Stimulated activated CD4-positive, alpha-beta T cell treated with anti-CD3 and anti-CD28 coated beads, Interleukin-1b, Interleukin-23, amount 100 ng/mL, for 1 hour (primary cell): ENCODE measurements at regions not wholly inside any gene's neighbourhood (a gene's known extent, or its start where the extent isn't known, plus 50 kb on each side); places are given as distances from the start of the nearest gene placed in this dataset.

Source experiments
- DNase-seq, 2 donors: peaks; one replicate each; pipeline ENCODE4 v3.0.0-alpha.2; 2020; ENCODE audit warnings: low read depth in 2 of 2

DNA sequence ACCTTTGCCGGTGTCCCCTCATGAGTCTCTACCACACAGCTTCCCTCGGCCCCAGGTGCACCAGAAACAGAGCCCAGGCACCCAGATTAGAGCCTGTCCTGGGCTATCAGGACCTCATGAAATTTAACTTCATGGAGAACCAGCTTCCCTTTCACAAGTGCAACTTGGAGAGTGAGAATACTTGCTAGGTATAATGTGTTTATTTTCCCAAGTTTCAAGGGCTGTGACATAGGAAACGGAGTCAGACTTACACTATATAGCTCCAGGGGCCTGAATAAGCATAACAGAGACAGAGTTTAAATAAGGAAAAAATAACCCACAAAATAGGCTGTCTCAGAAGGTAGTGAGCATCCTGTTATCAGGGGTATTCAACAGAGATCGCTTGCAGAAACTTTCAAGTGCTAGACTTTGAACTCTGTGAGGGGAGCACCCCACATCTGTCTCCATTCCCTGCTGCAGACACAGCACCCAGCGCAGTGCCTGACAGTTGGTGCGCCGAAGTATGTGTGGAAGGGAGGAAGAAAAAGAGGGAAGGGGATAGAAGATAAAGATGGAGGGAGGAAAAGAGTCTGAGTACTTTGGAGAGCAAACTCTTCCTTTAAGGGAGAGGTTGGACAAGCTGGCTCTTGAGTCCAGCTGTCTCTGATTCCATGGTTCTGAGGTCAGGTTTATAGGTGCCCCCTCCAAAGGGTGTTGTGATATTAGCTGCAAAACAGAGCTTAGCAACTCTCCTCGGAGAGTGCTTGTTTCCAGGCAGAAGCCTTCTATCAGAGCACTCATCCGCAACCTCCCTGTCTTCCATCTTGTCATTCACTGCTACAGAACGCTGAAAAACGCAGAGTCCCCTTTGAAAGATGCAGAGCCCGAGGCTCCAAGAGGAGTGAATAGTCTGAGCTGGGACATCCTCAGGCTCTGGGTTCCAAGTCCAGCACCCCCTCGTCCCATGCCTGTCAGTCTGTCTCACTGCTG, 84.8 kb downstream of the CPN2 start:
- DNase-seq: no peak

DNA sequence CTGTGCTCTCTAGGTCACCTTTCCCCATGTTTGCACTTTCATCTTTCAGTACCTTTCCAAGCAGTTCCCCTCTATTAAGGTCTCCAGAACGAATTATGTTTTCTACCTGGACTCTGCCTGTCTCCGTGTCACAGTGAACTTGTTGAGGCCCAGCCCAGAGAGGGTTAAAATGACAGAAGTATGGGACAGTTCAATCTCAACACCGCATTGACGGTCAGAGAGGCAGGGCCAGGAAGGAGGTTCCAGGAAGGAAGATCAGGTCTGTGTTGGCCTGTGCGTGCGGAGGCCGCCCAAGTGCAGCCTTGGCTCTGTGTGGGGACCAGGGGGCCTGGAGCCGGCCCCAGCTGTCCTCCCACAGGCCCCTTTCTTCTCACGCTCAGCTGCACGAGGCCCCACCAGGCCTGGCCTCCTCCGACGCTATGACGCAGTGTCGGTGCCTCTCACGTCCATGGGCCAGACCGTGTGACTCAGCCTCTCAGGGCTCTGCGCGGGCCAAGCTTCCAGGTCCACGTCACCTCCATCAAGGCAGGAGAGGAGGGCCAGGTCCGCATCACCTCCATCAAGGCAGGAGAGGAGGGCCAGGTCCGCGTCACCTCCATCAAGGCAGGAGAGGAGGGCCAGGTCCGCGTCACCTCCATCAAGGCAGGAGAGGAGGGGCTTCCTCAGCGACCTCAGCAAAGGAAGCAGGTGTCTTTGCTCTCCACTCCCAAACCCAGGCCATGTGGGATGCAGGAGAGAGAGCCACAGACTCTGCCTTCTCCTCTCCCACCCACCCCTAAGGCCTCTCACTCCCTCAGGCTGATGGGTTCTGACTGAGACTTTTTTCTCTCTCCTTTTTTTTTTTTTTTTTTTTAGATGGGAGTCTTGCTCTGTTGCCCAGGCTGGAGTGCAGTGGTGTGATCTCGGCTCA, 83.1 kb downstream of the CPN2 start:
- DNase-seq: no peak

DNA sequence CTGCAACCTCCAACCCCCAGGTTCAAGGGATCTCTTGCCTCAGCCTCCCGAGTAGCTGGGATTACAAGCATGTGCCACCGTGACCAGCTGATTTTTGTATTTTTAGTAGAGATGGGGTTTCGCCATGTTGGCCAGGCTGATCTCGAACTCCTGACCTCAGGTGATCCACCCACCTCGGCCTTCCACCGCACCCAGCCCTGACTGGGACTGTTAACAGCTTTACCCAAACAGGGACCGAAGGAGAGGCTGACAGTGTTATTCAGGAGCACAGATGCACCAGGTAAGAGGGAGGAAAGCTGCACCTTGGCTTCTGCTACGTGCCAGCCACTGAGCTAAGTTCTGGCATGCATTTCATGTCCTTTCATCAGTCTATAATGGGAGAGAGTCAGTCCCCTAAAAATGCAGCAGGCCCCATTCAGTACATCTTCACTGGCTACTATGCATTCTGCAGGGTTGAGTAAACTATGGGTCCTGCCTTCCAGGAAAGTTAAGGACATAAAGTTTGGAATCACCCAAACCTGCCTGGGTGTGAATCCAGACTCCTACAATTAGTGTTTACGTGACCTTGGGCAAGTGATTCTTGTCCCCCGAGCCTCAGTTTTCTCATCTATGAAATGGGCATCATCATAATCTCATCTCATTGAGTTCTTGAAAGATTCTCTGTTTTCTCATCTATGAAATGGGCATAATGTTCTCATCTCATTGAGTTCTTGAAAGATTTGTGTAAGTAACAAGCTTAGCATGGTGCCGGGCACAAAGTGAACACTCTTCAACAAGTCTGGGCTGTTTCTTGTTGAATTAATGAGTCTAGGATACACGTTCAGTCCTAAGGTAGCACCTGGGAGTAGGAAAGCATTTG, 82.2 kb downstream of the CPN2 start:
- no peak for DNase-seq

DNA sequence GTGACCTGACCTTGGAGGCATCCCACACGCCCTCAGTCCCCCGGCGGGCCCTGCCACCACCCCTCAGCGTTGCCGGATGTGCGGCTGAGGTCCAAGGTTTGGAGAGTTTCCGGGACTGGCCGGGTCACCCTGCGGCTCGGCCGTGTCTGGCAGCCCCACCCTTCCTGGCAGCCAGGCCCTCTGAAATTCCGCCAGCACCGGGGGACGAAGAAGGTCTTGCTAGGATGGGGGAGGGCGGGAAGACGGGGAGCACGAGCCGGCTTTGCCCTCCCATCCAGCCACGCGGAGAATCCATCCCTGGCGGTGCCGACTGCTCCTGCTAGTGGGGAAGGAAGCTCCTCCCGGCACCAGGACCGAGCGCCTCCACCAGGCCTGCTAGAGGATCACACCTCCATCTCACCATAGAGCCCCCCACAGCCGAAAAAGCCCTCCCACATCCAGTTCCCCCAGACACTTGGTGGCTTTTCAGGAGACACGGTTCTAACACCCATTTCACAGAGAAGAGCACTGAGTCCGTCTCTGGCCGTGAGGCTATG, 81.5 kb downstream of the CPN2 start:
- no peak for DNase-seq

DNA sequence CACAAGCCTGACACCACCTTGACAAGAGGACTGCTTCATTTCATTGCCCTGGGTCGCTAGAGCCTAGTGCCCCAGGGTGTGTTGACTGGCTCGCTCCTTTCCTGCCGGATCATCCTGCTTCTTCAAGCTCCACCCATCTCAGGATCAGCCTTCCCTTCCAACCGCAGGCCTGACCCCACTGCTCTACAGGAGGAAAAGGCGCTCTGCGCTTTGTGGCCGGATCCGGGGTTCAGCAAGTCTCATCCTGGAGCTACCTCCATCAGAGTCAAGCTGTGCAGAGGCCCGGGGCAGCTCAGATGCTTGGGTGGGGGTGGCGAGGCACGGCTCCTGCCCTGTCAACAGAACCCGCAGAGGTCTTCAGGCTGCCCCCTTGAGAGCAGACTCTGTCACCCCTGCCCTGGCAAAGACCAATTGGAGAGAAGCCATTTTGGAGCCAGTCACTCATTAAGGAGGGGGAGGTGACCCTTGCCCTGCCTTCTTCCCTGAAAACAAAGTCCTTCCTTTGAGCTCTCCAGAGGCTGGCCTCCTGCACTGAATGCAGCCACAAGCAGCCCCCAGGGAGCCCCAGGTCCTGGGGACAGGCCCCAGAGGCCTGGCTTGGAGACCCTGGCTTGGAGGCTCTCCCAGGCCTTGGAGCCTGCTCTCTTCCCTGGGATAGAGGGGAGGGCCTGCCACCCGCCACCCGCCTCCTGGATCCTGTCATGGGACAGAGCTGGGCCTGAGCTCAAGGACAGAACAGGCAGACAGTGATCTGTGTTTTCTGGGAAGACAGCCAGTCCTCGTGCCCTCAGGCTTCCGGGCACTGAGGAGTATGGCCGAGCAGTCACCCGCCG, 80.3 kb downstream of the CPN2 start:
- no peak for DNase-seq

DNA sequence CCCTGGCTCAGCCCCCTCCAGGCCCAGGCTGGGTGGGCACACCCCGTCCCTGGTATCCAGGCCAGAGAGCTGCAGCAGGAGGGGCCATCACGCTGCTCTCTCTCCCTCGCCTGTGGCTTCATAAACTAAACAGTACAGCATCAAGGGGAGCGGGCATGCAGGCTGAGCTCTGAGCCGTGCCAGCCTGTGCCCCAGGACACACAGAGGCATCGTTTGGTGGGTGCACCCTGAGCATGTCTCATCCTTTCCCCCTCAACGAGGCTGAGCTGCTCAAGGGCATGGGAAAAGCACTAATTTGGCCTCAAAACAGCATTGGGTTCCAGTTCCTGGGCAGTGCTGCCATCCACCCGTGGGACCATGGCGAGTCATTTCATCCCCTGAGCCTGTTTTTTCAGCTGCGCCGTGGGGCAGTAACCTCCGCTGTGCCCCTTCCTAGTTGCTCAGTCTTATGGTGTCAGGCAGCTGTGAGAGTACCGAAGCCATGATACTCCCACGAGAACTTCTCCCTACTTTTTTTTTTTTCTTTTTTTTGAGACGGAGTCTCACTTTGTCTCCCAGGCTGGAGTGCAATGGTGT, 79.6 kb downstream of the CPN2 start:
- DNase-seq: no peak

DNA sequence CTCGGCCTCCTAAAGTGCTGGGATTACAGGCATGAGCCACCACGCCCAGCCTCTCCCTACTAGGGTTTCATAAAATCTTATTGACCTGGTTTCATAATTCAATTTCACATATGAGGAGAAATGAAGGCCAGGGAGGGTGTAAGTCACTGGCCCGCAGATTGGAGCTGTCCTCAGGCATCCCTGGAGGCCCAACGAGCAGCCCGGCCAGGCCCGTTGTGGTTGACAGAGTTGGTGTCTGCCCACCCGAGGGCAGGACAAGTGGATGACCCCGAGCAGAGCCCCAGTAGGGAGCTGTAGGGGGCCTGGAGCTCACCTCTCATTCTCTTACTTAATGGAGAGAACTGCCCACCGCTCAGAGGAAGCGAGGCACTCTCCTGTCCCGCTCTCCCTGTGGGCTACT, 78.9 kb downstream of the CPN2 start:
- DNase-seq: no peak

DNA sequence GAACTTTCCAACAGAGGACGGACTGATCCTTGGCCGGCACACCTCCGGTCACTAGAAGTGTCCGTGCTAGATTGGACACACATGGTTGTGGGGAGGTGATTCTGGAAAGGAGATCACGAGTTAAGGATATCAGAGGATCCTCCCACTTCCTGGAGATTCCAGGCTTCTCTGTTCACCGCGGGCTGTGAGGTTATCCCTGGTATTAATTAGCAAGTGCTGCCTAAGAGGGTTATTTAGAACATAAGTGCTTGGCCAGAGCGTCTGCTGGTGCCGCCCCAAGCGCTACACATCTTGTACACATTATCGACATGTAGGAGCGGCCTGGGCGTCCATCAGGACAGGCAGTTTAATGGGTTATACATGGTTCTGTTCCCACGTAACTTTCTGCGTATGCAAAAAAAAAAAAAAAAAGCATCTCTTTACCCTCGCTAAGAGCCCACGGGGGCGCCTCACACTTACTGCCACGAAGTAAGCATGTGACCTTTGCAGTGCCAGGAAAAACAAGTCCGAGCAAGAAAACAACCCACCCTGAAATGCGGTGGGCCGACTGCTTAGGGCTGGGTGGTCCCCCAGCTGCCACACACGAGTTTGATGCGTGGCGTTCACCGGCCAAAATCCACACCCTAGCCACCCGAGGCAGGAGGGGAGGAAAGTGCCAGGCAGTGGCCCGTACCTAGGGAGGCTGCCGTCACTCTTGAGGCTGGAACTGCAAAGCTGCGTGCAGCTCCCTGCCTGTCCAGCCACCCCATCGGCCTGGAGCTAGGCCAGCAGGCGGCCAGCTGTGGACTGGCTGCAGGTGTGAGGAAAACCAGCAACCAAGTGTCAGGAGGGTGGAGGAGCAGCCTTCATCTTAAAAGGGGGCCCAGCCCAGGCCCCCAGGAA, 78.0 kb downstream of the CPN2 start:
- no peak for DNase-seq

DNA sequence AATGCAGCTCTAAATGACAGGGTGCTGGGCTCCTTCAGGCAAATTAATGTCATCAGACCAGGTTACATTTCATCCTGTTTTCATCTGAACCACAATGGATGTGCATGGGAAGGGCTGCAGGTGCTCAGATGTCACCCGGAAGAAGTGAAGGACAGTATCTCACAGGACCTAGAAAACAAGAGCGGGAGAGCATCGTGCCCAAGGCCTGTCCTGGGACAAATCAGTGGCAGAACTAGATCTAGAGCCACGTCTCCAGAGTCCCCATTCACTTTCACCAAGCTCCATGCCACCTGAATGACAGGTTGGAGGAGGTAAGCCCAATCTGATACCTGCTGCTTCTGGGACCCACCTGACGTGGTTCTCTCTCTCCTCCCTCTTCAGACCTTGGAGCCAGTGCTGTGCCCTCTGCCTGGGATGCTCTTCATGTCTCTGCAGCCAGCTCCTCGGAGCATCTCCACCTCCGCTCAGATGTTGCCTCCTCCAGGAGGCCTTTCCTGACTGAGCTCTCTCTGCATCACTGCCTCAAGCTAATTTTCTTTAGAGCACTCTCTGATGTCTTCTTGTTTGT, 77.3 kb downstream of the CPN2 start:
- no peak for DNase-seq

DNA sequence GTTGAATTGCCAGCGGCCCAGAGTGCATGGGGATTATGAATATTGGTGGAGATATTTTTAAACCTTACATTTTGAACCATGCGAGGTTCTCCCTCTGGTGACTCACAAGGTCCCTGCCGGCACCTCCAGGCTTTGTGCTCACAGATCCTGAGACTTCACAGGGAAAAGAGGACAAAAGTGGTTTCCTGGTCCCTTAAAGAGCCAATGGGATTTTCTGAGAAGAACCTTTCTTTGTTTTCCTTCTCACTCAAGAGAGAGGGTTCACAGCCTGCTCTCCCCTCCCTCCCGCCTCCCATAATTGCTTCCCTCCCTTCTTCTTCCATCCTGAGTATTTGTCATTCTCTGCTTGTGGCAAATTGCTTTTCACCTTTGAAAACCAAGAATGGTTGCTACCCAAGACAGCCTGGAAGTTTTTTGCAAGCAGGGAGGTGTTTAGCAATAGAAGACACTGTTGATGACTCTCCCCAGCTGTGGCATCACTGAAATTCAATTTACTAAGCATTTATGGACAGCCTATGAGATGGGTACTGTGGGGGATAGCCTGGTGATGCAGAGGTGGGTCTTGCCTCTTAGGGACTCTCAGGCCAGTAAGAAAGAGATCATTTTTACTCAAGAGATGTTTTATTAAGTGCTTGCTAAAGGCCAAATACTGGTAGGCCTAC, 76.6 kb downstream of the CPN2 start:
- DNase-seq: no peak

DNA sequence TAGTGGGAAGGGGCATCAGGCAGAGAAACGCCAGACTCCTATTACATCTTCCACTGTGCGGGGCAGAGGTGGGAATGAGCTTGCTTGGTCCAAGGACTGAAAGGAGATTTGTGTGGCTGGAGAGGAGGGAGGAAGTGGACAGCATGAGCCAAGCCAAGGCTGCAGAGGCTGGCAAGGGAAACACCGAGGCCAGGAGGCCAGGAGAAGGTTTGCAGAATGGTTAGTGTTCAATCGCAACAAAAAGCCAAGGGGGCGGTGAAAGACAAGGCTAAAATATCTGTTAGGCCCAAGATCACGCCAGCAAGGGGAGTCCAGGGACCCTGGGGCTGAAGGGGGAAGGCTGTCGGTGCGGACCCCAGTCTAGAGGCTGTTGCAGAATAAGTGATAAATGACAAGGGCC, 75.8 kb downstream of the CPN2 start:
- DNase-seq: no peak

DNA sequence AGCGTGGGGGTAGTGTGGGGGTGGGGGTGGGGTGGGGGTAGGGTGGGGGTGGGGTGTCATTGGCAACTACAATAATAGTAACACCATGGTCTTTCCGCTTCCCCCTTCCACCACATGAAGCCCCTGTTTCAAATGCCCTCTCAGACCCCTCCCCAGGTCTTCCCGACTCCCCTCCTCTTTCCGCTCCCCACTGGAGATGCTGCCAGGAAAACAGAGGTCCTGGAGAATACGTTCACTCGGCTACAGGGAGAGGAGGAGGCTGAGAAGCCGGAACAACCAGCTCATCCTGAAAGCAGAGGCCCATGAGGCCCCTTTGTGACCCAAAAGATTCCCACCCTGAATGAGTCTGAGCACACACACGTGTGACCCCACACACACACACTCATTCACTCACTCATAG, 75.4 kb downstream of the CPN2 start:
- DNase-seq: no peak

DNA sequence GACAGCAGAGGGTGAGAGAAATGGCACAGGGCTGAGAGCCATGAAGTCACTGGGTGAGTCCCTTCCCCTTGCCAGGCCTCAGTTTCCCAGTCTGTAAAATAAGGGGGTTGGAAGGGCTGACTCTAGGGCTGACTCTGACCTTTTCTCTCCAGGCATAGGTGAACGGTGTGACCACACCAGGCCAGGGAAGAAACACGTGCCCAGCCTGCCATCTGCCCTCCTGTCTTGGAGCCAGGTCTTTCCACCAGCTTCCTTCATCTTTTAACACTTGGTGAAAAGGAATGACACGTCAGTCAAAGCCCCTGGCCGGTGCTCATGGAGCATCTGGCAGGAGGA, 74.4 kb downstream of the CPN2 start:
- DNase-seq: no peak

DNA sequence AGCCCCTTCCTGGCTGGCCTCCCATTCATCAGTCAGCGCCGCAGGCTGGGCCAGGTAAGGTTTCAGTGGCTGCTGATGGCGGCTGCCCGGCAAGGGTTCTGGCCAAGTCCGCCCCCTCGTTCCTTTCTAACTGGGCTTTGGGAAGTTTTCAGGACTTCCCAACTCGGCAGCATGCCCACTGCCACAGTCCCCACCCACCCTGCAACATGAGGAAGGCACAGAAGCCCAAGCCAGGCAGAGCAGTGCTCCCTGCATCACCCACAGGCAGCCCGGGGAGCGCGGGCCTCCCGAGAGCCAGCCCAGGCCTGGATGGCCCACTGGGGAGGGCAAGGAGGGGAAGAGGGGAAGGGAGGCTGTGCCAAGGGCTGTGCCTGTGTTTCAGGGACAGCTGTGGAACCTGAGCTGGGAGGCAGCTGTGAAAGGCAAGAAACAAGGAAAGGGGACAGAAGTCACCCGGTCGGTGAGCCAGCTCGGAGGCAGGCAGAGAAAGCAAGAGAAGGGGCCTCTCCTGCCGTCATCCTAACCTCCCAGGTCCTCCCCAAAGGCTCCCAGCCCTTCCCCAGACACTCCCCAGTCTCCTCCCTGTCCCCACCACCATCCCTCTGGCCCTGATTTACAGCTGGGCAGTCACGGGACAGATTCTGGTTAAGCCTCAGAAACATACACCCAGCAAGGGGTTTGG, 73.9 kb downstream of the CPN2 start:
- DNase-seq: no peak

DNA sequence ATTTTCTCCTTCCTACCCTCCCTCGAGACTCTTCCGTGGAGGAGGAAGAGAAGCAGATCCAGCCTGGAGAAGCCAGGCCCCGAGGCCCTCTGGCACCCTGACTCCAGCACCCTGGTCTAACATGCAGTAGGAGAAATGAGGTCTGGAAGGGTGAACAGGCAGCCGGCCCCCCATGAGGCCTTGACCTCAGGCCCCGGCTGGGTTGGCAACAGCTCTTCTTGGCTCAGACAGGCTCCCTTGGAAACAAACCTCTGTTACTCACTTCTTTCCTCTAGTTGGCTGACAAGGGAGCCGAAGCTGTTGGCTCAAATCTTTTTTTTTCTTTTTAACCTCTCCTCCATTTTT, 73.4 kb downstream of the CPN2 start:
- no peak for DNase-seq

DNA sequence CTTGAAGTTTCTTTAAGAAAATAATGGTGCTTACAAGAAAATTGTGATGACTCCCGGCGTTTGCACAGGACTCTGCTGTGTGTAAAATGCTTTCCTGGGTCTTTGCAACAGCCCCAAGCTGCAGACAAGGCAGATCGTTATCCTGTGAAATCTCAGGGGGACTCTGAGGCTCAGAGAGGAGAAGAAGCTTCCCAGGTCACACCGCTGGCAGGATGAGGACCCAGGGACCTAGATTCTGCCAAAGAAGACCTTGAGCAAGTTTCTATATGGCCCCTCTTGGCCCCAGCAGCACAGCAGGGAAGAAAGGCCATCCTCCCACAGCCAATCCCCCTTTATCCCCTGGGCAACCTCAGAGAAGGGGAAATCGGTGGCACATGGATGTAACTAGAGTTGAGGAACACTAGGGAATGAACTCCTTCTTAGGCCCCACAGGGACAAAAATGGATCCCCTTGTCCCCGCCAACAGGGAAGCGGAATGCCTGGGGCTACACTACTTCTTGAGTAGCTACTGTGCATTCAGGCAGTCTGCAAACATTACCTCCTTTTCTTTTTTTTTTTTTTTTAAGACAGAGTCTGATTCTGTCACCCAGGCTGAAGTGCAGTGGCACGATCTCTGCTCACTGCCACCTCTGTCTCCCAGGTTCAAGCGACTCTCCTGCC, 72.8 kb downstream of the CPN2 start:
- no peak for DNase-seq

DNA sequence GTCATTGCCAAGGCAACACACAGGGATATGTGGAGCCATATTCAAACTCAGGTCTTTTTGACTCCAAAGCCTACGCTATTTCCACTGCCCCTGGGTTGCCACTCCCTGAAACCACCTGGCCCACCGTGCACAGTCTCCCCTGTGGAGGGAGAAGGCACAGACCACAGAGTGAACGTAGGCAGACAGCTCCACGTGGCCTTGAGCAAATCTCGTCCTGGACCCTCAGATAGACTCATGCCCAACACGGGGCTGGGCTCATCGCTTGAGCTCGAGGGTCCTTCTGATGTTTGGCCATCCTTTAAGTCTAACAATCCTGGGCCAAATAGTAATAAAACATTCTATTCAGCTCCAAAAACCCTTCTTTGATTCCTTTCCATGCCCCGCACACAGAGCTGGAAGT, 72.0 kb downstream of the CPN2 start:
- DNase-seq: no peak
